Right kidney (tissue), 1 donor: ENCODE measurements at regions not wholly inside any gene's neighbourhood (a gene's known extent, or its start where the extent isn't known, plus 50 kb on each side); places are given as distances from the start of the nearest gene placed in this dataset.
"Not testable (repeated sequence)": the region's sequence is repeated elsewhere in the genome, so short reads cannot be mapped to it uniquely, and the experiment has no call there.

ENCODE experiments used
- DNase-seq: peaks from one replicate; pipeline ENCODE4 v3.0.0-alpha.2; 2016

DNA sequence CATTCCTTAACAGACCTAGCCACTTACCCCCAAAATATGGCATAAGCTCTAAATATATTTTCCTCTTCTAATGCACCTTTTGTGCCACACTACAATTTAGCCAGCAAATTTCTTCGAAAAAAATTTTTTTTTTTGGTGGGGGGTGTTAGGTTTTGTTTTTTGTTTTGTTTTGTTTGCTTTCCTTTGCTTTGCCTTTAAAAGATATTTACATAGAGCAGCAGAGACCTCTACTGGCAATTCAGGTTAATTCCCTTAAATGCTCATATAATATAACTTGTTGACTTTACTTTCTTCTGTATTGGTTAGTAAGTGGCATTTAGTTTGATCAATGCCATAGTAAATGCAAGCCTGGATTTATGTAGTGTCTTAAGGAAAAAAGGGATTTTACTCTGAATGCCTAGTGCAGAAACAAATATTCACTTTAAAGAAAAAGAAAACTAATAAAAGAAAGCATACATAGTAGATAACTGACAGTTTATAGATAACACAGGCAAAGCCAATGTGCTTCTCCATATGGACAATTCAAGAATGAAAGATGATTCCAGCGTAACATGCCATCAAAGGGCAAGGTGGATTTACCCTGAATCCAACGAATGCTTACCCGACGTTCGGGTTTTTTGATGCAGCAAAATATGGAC lies 1250.6 kb downstream of the GATA3 start:
- no peak for DNase-seq

- no peak for DNase-seq
Observed at GRCh38 chr10:9311702-9312499, 1257.4 kb downstream of the GATA3 start.

GRCh38 chr10:9315292-9315691 lies 1260.8 kb downstream of the GATA3 start:
- DNase-seq = no peak

GRCh38 chr10:9331583-9332008 lies 1277.1 kb downstream of the GATA3 start:
- peak; percentile 17 for DNase-seq

GRCh38 chr10:9334270-9334669 lies 1279.8 kb downstream of the GATA3 start:
- no peak for DNase-seq

- no peak for DNase-seq
Observed at GRCh38 chr10:9339716-9340115, 1285.2 kb downstream of the GATA3 start.

DNA sequence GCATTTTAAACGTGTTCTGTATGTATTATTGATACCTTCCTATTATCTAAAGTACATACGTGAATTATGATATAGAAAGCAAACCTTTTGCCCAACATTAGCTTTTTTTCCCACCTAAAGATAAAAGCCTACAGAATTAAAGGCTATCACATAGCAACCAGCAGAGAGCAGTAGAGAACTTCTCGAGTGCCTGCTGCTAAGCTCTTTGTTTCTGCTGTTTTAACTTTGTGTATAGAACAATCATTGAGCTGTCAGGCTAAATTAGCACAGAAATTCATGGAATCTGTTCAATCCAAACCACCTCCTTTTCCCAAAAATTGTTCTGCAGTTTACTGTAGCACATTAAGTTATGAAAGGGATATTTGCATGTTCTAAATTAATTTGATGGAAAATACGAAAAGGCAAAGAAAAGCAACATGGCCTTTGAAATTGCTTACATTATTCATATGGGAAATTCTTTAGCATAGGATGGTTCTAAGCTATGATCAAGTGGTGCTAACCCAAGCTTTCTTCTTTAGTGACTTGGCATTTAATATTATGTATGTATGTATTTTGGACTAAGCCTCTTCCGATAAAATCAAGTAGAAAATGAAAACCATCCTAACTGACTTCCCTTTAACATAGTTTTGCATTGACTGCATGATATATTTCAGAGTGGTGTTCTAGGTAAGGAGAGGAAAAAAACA lies 1288.5 kb downstream of the GATA3 start:
- peak; percentile 28 for DNase-seq

- not testable (repeated sequence) for DNase-seq
Observed at GRCh38 chr10:9347933-9348332, 1293.4 kb downstream of the GATA3 start.

- DNase-seq = no peak
Observed at GRCh38 chr10:9357471-9357870, 1303.0 kb downstream of the GATA3 start.

DNA sequence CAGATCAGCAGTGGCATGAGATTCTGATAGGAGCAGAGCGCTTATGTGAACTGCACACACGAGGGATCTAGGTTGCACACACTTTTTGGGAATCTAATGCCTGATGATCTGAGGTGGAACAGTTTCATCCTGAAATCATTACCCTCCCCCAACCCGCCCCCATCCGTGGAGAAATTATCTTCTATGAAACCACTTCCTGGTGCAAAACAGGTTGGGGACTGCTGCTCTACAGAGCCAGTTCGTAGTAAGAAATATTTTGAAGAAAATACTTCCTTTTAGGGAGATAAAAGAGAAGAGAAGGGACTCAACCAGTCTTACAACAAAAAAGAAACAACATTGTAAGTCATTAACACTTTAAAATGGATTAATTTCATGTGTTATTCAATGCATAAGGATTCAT lies 1308.2 kb downstream of the GATA3 start:
- DNase-seq = no peak

DNA sequence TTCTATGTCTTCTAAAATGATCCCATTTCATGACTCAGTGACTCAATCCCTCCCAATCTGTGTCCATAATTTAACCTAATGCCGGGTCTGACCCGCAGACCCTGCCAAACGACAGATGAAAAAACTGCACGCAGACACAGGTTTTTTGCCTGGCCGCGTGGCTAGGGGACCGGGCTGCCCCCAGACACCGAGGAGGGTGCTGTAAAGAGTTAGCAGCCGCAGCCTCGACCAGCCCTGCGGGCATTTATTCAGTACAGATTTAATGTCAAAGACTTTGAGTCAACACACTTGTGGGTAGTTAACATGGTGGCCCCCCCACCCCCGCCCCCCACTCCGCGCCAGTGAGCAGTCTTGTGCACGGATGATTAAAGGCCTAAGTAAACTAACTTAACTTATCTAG lies 1324.7 kb downstream of the GATA3 start:
- no peak for DNase-seq

DNA sequence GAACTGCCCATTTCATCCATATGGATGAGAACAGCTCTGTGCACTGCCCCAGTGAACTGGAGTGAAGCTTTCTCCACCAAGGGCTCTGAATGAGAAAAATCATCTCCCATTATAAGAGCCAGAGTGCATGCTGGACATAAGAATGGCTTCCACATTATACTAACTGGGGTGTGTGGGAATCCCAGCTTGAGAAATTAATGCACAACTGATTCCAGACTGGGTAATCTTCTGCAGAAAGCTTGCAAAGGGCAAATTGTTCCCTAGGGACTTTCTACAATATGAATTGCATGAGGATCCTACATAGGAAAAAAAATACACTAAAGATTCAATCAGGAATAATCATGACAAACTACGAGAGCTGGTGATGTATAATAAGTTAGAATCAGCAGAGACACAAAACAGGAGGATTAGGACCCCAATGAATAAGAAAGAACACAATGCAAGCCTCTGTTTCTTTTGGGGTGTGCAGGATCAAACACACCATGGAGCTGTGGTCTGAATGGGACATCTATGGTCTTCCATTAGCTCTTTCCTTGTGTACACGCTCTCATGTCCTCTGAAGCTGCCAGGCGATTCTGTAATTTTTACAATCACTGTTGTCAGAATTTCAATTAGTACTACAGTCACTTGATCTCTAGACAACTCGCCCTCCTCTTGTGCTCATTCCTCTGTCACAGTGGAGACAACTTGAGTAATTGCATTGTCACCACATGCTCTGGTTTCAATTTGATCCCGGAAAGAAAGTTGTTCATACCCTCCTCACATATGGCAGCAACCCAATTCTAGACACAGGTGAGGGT lies 1327.4 kb downstream of the GATA3 start:
- DNase-seq = no peak

GRCh38 chr10:9382533-9382866 lies 1328.0 kb downstream of the GATA3 start:
- no peak for DNase-seq

DNA sequence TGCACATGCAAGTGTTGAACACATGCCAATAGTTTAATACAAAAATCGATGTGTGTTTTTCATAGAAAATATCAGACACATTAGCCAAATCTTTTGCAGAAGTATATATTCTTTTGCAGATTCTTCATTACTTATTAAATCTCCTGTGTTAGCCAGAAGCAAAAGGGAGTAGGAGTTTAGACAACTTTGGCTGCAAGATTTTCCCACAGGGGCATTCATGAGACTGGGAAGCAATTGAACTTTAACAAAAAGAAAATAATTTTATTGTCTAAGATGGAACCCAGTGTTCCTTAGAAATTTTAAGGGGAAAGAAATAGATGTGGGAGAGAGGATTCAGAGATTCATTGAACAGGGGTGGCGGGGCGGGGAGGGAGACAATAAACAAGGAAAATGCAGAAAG lies 1336.0 kb downstream of the GATA3 start:
- no peak for DNase-seq

GRCh38 chr10:9399275-9399983 lies 1344.9 kb downstream of the GATA3 start:
- no peak for DNase-seq

DNA sequence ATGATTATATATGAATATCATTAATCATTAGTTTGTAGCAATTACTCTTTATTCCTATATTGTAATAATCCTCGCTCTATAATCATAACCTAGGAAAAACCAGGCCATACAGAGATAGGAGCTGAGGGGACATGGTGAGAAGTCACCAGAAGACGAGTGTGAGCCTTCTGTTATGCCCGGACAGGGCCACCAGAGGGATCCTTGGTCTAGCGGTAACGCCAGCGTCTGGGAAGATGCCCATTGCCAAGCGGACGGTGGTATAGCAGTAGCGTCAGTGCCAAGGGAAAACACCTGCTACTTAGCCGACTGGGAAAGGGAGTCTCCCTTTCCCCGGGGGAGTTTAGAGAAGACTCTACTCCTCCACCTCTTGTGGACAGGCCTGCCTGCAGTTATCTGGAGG lies 1347.6 kb downstream of the GATA3 start:
- DNase-seq = not testable (repeated sequence)

GRCh38 chr10:9402507-9403195 lies 1348.2 kb downstream of the GATA3 start:
- not testable (repeated sequence) for DNase-seq

- not testable (repeated sequence) for DNase-seq
Observed at GRCh38 chr10:9407201-9407600, 1352.7 kb downstream of the GATA3 start.

GRCh38 chr10:9416331-9416730 lies 1361.8 kb downstream of the GATA3 start:
- no peak for DNase-seq

- no peak for DNase-seq
Observed at GRCh38 chr10:9419757-9420156, 1365.3 kb downstream of the GATA3 start.

GRCh38 chr10:9427209-9427608 lies 1372.7 kb downstream of the GATA3 start:
- DNase-seq = no peak
